BLaER1 (cell line): ENCODE measurements at regions not wholly inside any gene's neighbourhood (a gene's known extent, or its start where the extent isn't known, plus 50 kb on each side); places are given as distances from the start of the nearest gene placed in this dataset.

ENCODE experiments used
- H3K27ac ChIP-seq: shearing (Covaris generic); formaldehyde crosslinking; 2 replicates; pipeline ENCODE4 v1.8.1; 2022
- H3K27me3 ChIP-seq: shearing (Covaris generic); formaldehyde crosslinking; 2 replicates; pipeline ENCODE4 v1.8.1; 2022
- H3K36me3 ChIP-seq: shearing (Covaris generic); formaldehyde crosslinking; 2 replicates; pipeline ENCODE4 v1.8.1; 2022
- H3K4me1 ChIP-seq: shearing (Covaris generic); formaldehyde crosslinking; 2 replicates; pipeline ENCODE4 v1.8.1; 2022
- H3K4me2 ChIP-seq: shearing (Covaris generic); formaldehyde crosslinking; 2 replicates; pipeline ENCODE4 v1.8.1; 2022
- H3K4me3 ChIP-seq: shearing (Covaris generic); formaldehyde crosslinking; 2 replicates; pipeline ENCODE4 v1.8.1; 2022
- H3K9ac ChIP-seq: shearing (Covaris generic); formaldehyde crosslinking; 2 replicates; pipeline ENCODE4 v1.8.1; 2022
- H3K9me3 ChIP-seq: shearing (Covaris generic); formaldehyde crosslinking; 2 replicates; pipeline ENCODE4 v1.8.1; 2022
- H4K20me1 ChIP-seq: shearing (Covaris generic); formaldehyde crosslinking; 2 replicates; pipeline ENCODE4 v1.8.1; 2022
- Cebpa-rat ChIP-seq: shearing (Covaris generic); IDR thresholded peaks from 2 replicates; pipeline ENCODE4 v1.8.1; 2022

DNA sequence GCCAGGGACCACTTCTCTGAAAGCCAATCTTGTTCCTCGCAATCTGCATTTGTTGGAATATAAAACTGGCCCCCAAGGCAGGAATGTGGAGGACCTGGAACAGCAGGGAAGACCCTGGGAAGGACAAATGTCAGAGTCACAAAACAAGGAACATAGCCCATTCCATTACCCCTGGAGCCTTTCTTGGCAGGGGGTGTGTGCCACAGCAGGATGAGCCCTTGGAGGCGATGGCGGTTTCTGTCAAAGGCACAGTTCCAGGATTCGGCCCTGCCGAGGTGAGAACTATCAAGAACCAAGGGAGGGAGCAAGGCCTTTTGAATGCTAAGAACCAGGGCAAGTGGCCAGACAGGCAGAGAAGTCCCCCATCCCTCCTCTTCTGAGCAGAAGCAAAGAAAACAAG is 204.3 kb downstream of the TRIM29 start:
- Histone ChIP-seq H3K4me2 (no peak overlapping the region), H3K36me3 (no peaks in the 10 kb centered on the region), H3K9ac (no peak overlapping the region), H3K4me3 (no peak overlapping the region), H3K27ac (no peak overlapping the region), H3K27me3 (no peaks in the 10 kb centered on the region), H3K9me3 (no peaks in the 10 kb centered on the region), H3K4me1 (peaks cover 14% of the 10 kb centered on the region), H4K20me1 (no peaks in the 10 kb centered on the region)
- TF ChIP-seq Cebpa-rat, result no peak

DNA sequence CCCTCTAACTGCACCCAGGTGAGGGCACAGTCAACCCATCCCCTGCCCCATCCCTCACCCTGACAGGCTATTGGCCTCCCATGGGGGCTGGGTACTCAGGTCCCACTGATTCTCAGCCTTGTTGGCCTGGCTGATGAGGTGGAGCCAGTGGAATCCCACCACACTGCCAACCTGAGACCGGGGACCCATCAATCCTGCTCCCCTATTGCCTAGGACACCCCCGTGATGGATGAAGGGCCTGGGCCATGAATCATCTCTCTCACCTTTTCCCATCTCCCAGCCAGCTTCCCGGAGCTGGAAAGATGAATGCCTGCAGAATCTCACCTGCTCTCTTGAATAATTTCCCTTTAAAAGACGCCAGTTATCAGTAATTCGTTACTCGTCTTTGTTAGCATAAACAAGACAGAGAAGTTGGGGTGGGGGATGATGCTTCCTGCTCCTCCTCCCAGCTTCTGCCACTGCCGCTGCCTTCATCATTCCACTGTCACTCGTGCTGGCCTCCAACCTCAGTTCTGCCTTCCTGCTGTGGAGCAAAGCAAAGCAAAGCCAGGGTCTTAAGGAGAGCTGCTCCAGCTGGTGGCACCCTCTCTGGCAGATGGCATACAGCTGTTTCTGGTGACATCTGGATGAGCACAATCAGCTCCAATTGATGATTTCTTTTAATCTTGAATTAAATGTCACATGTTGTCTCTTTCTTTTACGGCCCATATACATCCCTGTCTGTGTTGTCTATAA is 204.0 kb upstream of the NECTIN1 start:
- H3K36me3 ChIP-seq, result no peaks in the 10 kb centered on the region
- no peak overlapping the region for H3K9ac ChIP-seq
- H3K27me3 ChIP-seq, result no peaks in the 10 kb centered on the region
- TF ChIP-seq Cebpa-rat, result no peak
- H3K4me2 ChIP-seq, result no peak overlapping the region
- no peaks in the 10 kb centered on the region for H3K9me3 ChIP-seq
- no peak overlapping the region for H3K4me3 ChIP-seq
- peaks cover 14% of the 10 kb centered on the region for H3K4me1 ChIP-seq
- no peaks in the 10 kb centered on the region for H4K20me1 ChIP-seq
- H3K27ac ChIP-seq, result no peak overlapping the region

DNA sequence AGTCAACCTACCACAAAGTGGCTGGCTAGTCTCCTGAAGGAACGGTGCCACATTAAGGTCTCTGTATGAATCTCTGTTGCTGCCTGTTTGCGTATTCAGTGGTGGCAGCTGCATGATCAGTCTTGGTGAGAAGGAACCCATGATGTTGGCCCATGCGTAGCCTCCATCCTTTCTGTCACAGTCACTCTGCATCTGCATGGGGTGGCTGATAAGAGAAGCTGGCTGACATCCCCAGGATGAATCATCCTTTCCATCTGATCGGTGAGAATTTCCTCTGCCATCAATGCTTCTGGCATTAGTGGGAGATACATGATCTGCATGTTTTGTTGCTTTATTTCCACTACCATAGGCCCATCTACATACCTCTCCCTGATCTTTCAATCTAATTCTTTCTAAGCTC is 199.0 kb upstream of the NECTIN1 start:
- no peaks in the 10 kb centered on the region for H4K20me1 ChIP-seq
- H3K4me3 ChIP-seq, result no peak overlapping the region
- H3K9me3 ChIP-seq, result no peaks in the 10 kb centered on the region
- no peaks in the 10 kb centered on the region for H3K36me3 ChIP-seq
- H3K9ac ChIP-seq, result no peak overlapping the region
- H3K4me2 ChIP-seq, result no peak overlapping the region
- H3K27me3 ChIP-seq, result no peaks in the 10 kb centered on the region
- TF ChIP-seq Cebpa-rat, result no peak
- H3K4me1 ChIP-seq, result no peaks in the 10 kb centered on the region
- no peak overlapping the region for H3K27ac ChIP-seq

DNA sequence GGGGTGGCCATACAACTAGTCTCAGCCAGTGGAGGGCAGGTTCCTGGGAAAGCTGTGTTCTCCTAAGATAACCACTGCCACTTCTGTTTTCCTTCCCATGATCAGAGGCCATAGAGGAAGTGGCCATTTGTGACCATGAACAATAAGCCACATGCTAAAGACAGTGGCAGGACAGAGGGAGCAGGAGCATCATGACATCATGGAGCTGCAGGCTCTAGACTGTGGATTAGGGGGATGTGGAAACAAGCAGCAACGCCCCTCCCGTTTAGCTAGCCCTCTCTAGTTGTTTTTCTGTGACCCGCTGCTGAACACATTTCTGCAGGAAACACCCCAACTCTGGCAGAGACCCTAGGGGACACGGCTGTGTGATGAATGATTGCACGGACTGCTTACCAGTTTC is 195.0 kb upstream of the NECTIN1 start:
- Histone ChIP-seq H3K27me3 (no peaks in the 10 kb centered on the region), H3K4me2 (no peak overlapping the region), H3K4me3 (no peak overlapping the region), H3K4me1 (peaks cover 4% of the 10 kb centered on the region; the same call in 1 of the 2 replicates), H3K36me3 (no peaks in the 10 kb centered on the region), H4K20me1 (no peaks in the 10 kb centered on the region), H3K9ac (no peak overlapping the region), H3K9me3 (no peaks in the 10 kb centered on the region), H3K27ac (no peak overlapping the region)
- TF ChIP-seq Cebpa-rat, result no peak

DNA sequence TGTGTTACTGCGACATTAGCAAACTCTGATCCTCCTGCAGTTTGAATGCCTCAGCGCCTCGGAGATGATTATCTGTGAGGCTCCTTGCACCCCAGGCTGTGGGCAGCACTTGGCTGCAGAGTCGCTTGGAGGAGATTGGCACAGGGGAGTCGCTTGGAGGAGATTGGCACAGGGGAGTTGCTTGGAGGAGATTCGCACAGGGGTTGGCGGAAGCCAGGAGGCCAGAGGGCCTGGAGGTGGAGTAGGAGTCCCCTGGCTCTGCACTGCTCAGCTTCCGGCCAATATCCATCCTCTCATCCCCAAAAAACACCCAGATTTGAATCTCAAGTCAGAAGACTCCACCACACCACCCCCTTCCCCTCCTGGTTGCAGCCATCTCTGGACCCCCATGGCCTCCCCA is 192.6 kb upstream of the NECTIN1 start:
- Histone ChIP-seq H3K4me2 (no peak overlapping the region), H3K27me3 (no peaks in the 10 kb centered on the region), H3K27ac (no peak overlapping the region)

DNA sequence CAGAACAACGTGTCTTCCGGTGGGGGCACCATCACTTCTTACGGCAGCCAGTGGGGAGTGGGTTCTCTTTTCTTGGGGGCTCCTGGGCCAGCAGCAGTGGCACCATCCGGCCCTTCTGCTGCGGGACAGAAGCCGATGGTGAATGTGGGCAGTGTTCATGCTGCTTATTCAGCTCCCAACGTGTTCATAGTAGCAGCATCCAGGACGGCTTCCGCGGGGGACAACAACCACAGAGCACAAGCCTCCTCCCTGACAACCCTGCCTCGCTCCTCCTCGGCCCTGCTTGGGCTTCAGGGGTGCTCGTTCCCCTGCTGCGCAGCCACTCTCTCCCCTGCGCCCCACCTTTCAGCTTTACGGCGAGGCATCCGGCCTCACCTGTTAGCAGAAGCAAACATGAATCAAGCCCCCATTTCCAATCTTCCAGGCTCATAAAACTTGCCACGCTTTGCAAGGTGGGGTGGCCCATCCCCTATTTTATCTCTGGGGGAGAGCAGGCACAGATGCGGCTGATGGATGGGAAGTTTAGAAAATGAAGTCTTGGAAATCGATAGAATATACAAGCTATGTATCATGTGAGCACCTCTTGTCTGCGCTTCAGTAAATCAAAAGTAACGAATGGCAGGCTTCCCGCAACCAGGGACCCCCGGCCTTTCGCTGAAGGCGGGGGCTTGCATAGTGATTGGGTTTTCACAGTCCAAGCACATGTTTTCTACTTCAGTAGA is 191.8 kb upstream of the NECTIN1 start:
- Histone ChIP-seq H3K27ac (no peak overlapping the region), H3K9ac (no peak overlapping the region), H3K36me3 (no peaks in the 10 kb centered on the region), H3K27me3 (no peaks in the 10 kb centered on the region), H3K4me1 (peaks cover 4% of the 10 kb centered on the region; the same call in 1 of the 2 replicates), H3K9me3 (no peaks in the 10 kb centered on the region), H3K4me3 (no peak overlapping the region), H4K20me1 (no peaks in the 10 kb centered on the region), H3K4me2 (no peak overlapping the region)
- TF ChIP-seq Cebpa-rat, result no peak

More for the DNA sequence above, 192.6 kb upstream of the NECTIN1 start:
- no peak for TF ChIP-seq Cebpa-rat
- no peaks in the 10 kb centered on the region for H3K9me3 ChIP-seq
- H4K20me1 ChIP-seq, result no peaks in the 10 kb centered on the region
- H3K4me1 ChIP-seq, result peaks cover 4% of the 10 kb centered on the region; the same call in 1 of the 2 replicates
- H3K4me3 ChIP-seq, result no peak overlapping the region
- H3K36me3 ChIP-seq, result no peaks in the 10 kb centered on the region
- H3K9ac ChIP-seq, result no peak overlapping the region

DNA sequence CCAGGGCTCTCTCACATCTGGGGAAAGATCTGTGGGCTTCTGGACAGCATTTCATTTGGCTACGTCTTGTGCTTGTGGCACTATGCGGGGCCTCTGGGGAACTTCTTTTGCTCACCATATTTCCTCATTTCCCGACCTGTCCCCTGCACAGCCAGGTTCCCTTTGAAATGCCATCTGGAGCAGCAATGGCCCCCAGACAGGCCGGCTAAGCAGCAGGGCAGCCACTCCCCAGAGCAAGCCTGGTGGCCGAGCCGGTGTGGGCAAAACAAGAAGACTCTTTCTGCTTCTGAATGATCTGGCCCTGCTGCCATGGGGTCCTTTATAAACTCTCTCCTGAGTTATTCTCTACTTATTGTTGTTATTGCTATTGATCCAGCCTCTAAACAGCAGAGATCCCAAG is 190.7 kb upstream of the NECTIN1 start:
- Histone ChIP-seq H3K4me2 (no peak overlapping the region), H3K9me3 (peaks cover 10% of the 10 kb centered on the region), H3K27me3 (no peaks in the 10 kb centered on the region), H3K9ac (no peak overlapping the region), H3K4me1 (peaks cover 4% of the 10 kb centered on the region; the same call in 1 of the 2 replicates), H3K4me3 (no peak overlapping the region), H3K27ac (no peak overlapping the region), H4K20me1 (no peaks in the 10 kb centered on the region), H3K36me3 (no peaks in the 10 kb centered on the region)
- TF ChIP-seq Cebpa-rat, result no peak

DNA sequence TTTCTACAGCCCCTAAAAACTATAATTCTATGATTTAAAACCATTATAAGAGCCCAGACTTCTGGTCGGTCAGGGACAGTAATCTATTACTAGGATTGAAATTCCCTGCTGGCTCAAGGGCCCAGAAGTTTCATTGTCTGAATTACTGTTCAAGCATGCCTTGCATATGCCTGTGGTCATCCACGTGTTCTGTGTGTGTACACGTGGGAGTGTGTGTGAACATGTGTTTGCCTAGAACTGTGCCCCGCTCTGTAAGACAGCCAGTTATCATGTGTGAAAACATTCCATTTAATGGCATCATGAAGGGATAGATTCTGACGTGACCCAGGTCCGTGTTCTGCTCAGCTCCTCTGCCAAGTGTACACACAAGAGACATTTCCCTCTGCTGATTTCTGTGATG is 189.3 kb upstream of the NECTIN1 start:
- no peak overlapping the region for H3K9ac ChIP-seq
- H3K4me2 ChIP-seq, result no peak overlapping the region
- H3K36me3 ChIP-seq, result no peaks in the 10 kb centered on the region
- no peak overlapping the region for H3K4me3 ChIP-seq
- no peak overlapping the region for H3K27ac ChIP-seq
- H3K9me3 ChIP-seq, result peaks cover 14% of the 10 kb centered on the region
- H4K20me1 ChIP-seq, result no peaks in the 10 kb centered on the region
- no peak for TF ChIP-seq Cebpa-rat
- H3K27me3 ChIP-seq, result no peaks in the 10 kb centered on the region
- H3K4me1 ChIP-seq, result peaks cover 4% of the 10 kb centered on the region; the same call in 1 of the 2 replicates

DNA sequence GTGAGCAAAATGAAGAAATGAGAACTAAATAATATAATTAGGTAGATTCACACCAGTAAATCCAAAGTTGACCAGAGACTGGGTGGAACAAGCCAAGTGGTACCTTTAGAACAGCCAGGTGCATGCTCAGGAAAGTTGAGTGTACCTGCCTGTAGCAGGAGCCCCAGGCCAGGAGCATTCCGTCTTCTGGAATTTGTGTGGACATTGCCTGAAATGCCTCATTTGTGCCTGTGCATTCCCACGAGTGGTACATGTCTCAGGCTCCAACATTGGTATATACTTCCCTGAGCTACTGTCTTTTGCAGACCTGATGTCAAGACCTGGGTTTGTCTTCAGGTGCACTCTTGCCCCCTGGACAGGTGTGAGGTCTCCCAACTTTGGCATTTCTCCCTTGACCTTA is 187.6 kb upstream of the NECTIN1 start:
- Histone ChIP-seq H3K27ac (no peak overlapping the region), H3K9me3 (peaks cover 14% of the 10 kb centered on the region), H3K9ac (no peak overlapping the region), H3K27me3 (no peaks in the 10 kb centered on the region), H3K36me3 (no peaks in the 10 kb centered on the region), H3K4me1 (peaks cover 13% of the 10 kb centered on the region), H3K4me3 (no peak overlapping the region), H3K4me2 (no peak overlapping the region), H4K20me1 (no peaks in the 10 kb centered on the region)
- TF ChIP-seq Cebpa-rat, result no peak

DNA sequence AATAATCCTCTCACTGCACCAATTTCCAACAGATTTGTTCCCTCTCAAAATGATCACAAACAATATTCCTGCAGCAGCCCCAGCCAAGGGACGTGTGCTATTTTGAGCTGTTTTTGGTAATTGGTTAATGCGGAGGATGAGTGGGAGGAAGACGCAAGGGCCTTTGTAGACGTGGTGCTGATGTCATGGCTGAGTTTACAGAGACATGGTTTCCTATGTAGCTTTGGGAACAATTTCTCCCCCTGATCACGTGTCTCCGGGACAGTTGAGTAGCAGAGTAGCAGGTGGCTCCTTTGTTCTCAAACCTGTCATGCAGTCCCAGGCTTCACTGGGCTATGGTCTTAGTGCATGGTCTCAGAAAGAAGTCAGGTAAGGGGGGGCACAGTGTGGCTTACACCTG is 183.2 kb upstream of the NECTIN1 start:
- peaks cover 46% of the 10 kb centered on the region for H3K4me1 ChIP-seq
- H3K36me3 ChIP-seq, result no peaks in the 10 kb centered on the region
- peak overlapping the region; percentile 43; the same call in 1 of the 2 replicates for H3K9ac ChIP-seq
- peak overlapping the region; percentile 61 for H3K4me2 ChIP-seq
- H3K4me3 ChIP-seq, result no peak overlapping the region
- no peak for TF ChIP-seq Cebpa-rat
- no peaks in the 10 kb centered on the region for H3K27me3 ChIP-seq
- no peaks in the 10 kb centered on the region for H4K20me1 ChIP-seq
- peaks cover 14% of the 10 kb centered on the region for H3K9me3 ChIP-seq
- 0 out of 2 replicates have a peak overlapping the region, but pooled peaks have one; percentile 25 for H3K27ac ChIP-seq
